HG03558 (cell line): ENCODE measurements at regions not wholly inside any gene's neighbourhood (a gene's known extent, or its start where the extent isn't known, plus 50 kb on each side); places are given as distances from the start of the nearest gene placed in this dataset.

Experiments
- ATAC-seq: cut with Tn5 transposase; IDR thresholded peaks from one replicate; pipeline ENCODE4 v1.9.1; 2021; ENCODE audit warnings: moderate number of reproducible peaks; ENCODE audit not compliant: unreplicated experiment; ENCODE audit errors: extremely low read depth

- no peak for ATAC-seq
Observed at GRCh38 chr4:89446193-89446592, 138.6 kb upstream of the GPRIN3 start.

- no peak for ATAC-seq
Observed at GRCh38 chr4:89439533-89439932, 131.9 kb upstream of the GPRIN3 start.

GRCh38 chr4:89438102-89438831 lies 130.7 kb upstream of the GPRIN3 start:
- ATAC-seq, result no peak

DNA sequence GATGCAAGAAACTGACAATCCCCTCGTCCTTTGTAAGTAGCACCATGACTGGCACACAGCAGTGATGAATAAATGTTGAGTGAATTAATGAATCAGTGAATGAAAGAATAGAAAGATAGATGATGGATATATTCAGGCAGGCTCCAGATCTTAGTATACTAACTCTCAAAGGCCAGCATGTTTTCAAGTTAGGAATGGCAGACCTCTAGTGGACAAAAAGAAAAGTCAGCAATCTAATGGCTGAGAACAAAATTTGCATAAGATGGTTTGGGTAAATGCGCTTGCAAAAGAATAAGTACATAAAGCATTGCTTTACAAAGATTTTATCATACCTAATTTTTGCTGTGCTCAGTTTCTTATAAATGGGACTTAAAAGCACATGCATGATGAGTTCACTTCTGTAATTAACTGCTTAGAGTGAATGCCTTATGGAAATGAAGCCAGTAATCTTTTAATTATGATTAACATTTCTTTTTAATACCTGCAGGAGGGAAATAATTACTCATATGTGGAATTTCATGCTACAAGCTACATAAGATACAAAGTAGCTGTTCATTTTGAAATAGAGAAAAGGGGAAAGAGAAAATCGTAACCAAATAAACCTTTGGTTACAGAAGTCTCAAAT lies 126.9 kb upstream of the GPRIN3 start:
- peak; percentile 80 for ATAC-seq

DNA sequence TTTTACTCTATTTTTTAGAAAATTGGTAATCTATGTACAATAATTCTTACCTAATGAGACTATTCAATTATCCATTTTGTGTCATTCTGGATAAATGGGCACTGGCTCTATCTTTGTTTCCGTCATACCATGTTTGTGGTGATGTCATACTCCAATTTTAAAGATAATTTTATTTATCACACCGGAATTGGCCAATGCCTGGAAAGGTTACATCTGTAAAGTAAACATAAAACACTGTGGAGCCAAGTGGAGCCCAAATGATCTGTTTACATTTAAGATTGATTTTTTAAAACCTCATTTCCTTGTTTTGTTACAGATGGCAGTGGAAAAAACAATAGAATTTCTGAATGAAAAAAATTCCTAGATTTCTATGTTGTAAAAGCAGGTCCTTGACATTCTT lies 120.2 kb upstream of the GPRIN3 start:
- ATAC-seq, result no peak

DNA sequence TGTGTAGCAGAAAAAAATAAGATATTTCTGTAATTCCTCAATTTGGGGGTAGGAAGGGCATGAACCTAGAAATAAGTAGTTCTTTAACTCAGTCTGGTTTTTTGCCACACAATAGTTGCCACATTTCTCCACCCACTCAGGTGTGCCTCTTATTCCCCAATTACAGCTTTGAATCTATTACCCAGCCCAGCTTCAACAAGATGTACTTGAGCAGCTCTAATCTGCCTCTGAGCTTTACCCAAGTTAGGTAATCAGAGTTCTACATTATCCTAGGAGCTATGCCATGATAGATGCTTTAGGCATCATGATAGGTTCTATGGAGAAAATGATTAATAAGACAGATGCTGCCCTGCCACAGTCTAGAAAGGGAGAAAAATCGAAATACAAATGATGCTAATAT lies 117.4 kb upstream of the GPRIN3 start:
- no peak for ATAC-seq

GRCh38 chr4:89422441-89422990 lies 114.9 kb upstream of the GPRIN3 start:
- ATAC-seq, result no peak

GRCh38 chr4:89420507-89420906 lies 112.9 kb upstream of the GPRIN3 start:
- no peak for ATAC-seq

DNA sequence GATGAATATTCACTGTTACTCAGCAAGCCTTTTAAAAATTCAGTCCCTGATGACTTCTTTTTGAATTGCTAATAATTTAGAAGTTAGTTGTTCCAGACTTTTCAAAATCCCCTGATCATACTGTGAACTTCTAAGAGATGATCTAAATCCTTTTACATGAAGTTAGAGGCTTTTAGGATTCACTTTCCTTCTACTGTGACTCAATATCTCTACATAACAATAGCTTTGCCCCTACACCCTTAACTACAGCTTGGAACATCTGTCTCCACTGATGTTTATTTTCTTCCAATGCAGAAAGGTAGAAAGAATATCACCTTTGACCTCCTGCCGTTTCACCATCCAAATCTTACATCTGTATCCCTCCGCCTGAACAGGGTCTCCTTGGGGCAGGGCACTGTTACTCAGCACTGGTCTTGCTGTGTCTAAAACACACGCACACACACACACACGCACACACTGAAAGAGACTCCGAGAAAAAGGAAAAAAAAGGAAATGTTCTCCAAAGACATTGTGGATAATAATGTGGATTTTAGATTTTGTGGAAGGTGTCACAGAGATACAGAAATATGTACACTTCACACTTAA lies 111.6 kb upstream of the GPRIN3 start:
- no peak for ATAC-seq

- ATAC-seq, result no peak
Observed at GRCh38 chr4:89416960-89417359, 109.4 kb upstream of the GPRIN3 start.

- no peak for ATAC-seq
Observed at GRCh38 chr4:89413518-89413917, 105.9 kb upstream of the GPRIN3 start.

- no peak for ATAC-seq
Observed at GRCh38 chr4:89411539-89412309, 104.1 kb upstream of the GPRIN3 start.

DNA sequence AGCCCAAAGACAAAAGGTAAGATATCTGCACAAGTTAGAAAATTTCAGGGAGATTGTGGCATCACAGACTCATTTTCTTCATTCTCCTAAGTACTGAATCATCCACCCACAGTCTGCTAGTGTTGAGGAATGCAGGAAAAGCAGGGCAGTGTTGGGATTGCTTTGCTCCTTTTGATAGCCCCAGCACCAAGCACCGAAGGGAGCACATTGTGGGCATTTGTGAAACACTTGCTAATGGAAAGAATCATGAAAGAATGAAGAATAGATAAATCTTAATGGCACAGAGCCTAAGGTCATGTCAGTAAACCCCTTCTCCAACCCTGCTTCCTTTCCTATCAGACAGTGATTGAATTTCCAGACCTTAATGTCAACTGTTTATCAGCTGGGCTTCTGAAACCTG lies 103.1 kb upstream of the GPRIN3 start:
- no peak for ATAC-seq

- ATAC-seq, result no peak
Observed at GRCh38 chr4:89404530-89404929, 96.9 kb upstream of the GPRIN3 start.

DNA sequence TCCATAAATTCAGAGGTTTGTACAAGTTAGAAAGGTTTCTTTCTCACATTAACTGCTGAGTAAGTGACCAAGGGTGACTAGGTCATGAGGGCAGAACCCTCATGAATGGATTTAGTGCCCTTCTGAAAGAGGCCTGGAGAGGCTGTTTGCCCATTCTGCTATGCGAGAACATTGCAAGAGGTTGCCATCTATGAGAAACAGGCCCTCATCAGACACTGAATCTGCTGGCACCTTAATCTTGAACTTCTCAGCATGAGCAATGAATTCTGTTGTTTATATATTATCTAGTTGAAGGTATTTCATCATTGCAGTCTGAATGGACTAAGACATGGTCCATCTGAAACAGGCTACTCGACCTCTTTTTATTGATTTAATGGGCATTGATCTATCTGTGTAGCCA lies 96.2 kb upstream of the GPRIN3 start:
- ATAC-seq, result no peak

- ATAC-seq, result no peak
Observed at GRCh38 chr4:89400287-89401035, 92.9 kb upstream of the GPRIN3 start.

DNA sequence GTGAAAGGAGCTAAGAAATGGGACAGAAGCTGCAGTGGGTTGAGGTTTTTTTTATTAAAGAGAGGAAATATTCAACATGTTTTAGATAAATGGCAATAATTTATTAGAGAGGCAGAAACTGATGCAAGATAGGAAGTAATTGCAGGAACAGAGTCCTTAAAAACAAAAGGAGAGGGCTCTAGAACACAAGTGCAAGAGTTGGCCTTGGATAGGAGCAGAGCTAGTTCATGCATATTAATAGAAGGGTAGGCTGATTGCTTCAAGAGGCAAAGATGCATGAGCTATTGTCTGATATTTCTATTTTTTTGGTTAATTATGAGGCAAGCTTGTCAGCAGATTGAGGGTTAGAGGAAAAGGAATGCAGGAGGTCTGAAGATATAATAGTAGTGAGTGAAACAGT lies 91.0 kb upstream of the GPRIN3 start:
- ATAC-seq, result no peak

- no peak for ATAC-seq
Observed at GRCh38 chr4:89398146-89398545, 90.5 kb upstream of the GPRIN3 start.

DNA sequence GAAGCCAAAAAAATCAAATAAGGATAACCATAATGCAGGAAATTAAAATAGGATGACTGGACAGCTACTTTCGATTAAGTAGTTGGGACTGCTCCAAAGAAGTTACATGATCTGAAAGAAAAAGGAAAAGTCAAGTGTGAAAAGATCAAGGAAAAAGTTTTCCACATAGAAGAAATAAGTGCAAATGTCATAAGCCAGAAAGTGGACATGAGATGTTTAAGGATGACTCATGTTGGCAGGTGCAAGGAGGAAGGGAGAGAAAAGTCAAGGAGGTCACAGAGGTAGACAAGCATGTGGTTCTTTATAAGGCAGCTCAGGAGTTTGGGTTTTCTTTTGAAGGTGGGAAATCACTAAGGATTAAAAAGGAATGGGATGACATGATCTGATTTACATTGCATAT lies 89.8 kb upstream of the GPRIN3 start:
- no peak for ATAC-seq

DNA sequence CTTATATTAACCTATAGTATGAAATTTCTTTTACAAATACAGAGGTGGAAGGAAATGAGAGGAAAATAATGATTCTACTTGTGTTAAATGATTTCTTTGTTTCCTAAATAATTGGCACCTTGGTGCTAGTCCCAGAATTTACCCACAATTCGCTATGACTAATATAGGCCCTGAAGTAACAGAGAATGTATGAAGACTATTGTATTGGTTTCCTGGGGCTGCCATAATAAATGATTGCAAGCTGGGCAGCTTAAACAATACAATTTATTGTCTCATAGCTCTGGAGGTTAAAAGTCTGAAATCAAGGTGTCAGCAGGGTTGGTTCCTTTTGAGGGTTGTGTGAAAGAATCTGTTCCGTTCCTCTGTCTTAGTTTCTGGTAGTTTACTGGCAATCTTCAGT lies 74.8 kb upstream of the GPRIN3 start:
- ATAC-seq, result no peak
